ENCODE measurements at regions not wholly inside any gene's neighbourhood (a gene's known extent, or its start where the extent isn't known, plus 50 kb on each side); places are given as distances from the start of the nearest gene placed in this dataset.
"Not testable (repeated sequence)": the region's sequence is repeated elsewhere in the genome, so short reads cannot be mapped to it uniquely, and the experiment has no call there.

GRCh38 chr5:67808340-67808739 lies 407.2 kb upstream of the PIK3R1 start:
- peak overlapping the region in 1 of 2 donors; percentile 37 for H3K27ac ChIP-seq
- DNase-seq (ENCODE audit: low spot score): no peak

GRCh38 chr5:67807439-67807888 lies 408.1 kb upstream of the PIK3R1 start:
- Histone ChIP-seq H3K4me3 (no peak overlapping the region), H3K27ac (peak overlapping the region in 1 of 2 donors; percentile 0)
- no peak for DNase-seq (ENCODE audit: low spot score)
- no peak for TF ChIP-seq CTCF (IDR thresholded peaks at IDR 0.05)

More at GRCh38 chr5:67808340-67808739, 407.2 kb upstream of the PIK3R1 start:
- no peak for TF ChIP-seq CTCF (IDR thresholded peaks at IDR 0.05)
- no peak overlapping the region for H3K4me3 ChIP-seq

- H3K4me3 ChIP-seq: no peak overlapping the region
- DNase-seq (ENCODE audit: low spot score): no peak
- no peak for TF ChIP-seq CTCF (IDR thresholded peaks at IDR 0.05)
- H3K27ac ChIP-seq: peak overlapping the region in 1 of 2 donors; percentile 67
These were observed 408.7 kb upstream of the PIK3R1 start for GRCh38 chr5:67806654-67807438.

- TF ChIP-seq CTCF (IDR thresholded peaks at IDR 0.05): no peak
- no peak for DNase-seq (ENCODE audit: low spot score)
- Histone ChIP-seq H3K27ac (peak overlapping the region; percentile 42 to 67), H3K4me3 (no peak overlapping the region)
These were observed 409.7 kb upstream of the PIK3R1 start for GRCh38 chr5:67805666-67806348.

GRCh38 chr5:67802766-67803165 lies 412.8 kb upstream of the PIK3R1 start:
- no peak overlapping the region for H3K4me3 ChIP-seq
- TF ChIP-seq CTCF (IDR thresholded peaks at IDR 0.05): no peak
- DNase-seq (ENCODE audit: low spot score): no peak
- H3K27ac ChIP-seq: peak overlapping the region in 1 of 2 donors; percentile 33

GRCh38 chr5:67799732-67800234 lies 415.8 kb upstream of the PIK3R1 start:
- TF ChIP-seq CTCF (IDR thresholded peaks at IDR 0.05): no peak
- Histone ChIP-seq H3K27ac (peak overlapping the region; percentile 78 to 86), H3K4me3 (no peak overlapping the region)
- peak; percentile 79 for DNase-seq (ENCODE audit: low spot score)

GRCh38 chr5:67798470-67798869 lies 417.1 kb upstream of the PIK3R1 start:
- DNase-seq (ENCODE audit: low spot score): not testable (repeated sequence)
- H3K27ac ChIP-seq: peak overlapping the region in 1 of 2 donors; percentile 86

More at GRCh38 chr5:67798470-67798869, 417.1 kb upstream of the PIK3R1 start:
- H3K4me3 ChIP-seq: not testable (repeated sequence)
